Left kidney (tissue), 1 donor: ENCODE measurements at regions not wholly inside any gene's neighbourhood (a gene's known extent, or its start where the extent isn't known, plus 50 kb on each side); places are given as distances from the start of the nearest gene placed in this dataset.

Source experiments
- DNase-seq: peaks from one replicate; pipeline ENCODE4 v3.0.0-alpha.2; 2013

DNA sequence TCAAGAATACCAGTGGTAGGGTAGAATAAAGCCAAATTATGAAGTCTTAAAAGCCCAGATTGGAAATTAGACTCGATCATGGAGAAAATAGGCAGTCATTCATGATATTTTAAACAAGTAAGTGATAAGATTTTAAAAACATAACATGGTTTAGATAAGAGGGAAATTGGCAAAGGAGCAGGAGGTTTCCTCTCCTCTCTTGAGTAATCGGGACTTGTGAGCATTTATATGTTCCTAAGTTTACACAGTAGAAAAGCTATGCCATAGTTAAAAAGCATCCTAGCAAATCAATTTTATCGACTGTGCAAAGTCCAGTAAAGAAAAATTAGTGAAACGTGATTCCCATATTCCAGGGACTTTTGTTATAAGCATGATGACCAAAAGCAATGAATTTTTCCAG is 313.2 kb downstream of the AHR start:
- no peak for DNase-seq

GRCh38 chr7:17613338-17614041 is 315.0 kb downstream of the AHR start:
- no peak for DNase-seq

DNA sequence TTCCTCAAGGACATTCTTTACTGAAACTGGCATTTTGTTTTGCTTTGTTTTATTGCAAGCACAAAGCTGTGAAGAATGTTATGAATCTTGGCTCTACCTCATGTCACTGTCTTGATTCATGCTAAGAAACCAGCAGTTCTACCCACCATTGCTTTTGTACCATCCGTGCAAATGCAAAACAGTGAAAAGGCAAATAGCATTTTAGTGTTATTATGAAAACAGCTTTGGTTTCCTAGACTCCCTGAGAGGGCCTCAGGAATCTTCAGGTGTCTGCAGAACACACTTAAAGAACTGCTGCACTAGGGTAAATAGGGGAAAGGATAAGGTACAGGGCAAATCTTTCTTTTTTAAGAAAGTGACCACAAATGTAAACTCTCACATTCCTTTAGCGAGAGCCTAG is 318.9 kb downstream of the AHR start:
- DNase-seq, result no peak

- no peak for DNase-seq
These were observed 319.6 kb downstream of the AHR start for GRCh38 chr7:17617857-17618651.

GRCh38 chr7:17618652-17618974 is 320.2 kb downstream of the AHR start:
- DNase-seq, result no peak

- no peak for DNase-seq
These were observed 320.9 kb downstream of the AHR start for GRCh38 chr7:17619196-17619818.

GRCh38 chr7:17620566-17620965 is 319.7 kb downstream of the SNX13 start:
- no peak for DNase-seq

DNA sequence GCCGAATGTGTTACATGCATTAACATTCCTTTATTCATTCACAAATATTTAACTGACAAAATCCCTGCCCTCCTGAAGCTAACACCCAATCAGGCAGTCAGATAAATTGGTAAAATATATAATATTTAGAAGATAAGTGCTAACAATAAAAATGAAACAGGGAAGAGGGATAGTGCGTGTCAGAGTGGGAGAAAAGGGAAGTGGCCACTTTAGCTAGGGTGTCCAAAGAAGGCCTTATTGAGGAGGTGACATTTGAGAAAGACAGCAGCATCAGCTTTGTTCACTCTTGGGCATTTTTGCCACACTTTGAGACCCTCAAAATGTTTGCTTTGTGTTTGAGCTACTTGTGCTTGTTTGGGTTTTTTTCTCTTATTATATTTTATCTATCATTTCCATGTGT is 317.8 kb downstream of the SNX13 start:
- no peak for DNase-seq

- DNase-seq, result no peak
These were observed 316.6 kb downstream of the SNX13 start for GRCh38 chr7:17623546-17624185.

- no peak for DNase-seq
These were observed 315.9 kb downstream of the SNX13 start for GRCh38 chr7:17624379-17624778.

DNA sequence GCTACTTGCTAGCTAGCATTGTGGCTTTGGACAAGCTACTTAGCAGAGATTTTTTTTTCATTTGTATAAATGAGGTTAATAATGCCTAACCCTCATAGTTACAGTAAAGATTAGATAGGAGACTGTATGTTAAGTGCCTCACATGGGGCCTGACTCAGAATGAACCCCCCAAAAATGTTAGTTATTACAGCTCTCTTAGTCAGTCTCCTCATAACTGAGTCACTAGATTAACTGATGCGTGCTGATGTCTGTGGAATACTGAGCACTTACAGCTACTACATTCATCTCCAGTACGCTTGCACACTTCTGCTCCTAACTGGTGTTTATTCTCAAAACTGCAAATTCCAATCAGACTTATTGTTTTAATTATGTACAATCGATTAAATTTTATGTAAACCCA is 315.3 kb downstream of the SNX13 start:
- no peak for DNase-seq

GRCh38 chr7:17626235-17626634 is 314.1 kb downstream of the SNX13 start:
- DNase-seq, result no peak

DNA sequence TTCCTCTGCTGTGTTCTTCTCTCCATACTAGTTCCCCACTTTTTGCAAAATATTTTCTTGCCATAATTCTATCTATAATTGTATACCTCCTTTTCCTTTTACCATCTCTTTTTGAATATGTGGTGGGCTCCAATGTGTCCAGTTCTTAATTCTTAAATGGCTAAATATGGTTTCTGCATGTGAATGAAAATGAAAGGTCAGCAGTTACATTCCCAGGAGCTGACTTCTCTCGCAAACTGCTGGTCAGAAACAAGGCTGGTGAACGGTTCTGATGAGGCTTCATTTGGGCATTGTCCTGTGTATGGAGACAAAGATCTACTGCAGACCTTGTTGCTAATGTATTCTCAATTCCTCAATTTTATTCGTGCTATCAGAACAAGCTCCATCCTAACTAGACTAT is 309.2 kb downstream of the SNX13 start:
- DNase-seq, result no peak

- no peak for DNase-seq
These were observed 307.9 kb downstream of the SNX13 start for GRCh38 chr7:17632384-17632783.

GRCh38 chr7:17633067-17633466 is 307.2 kb downstream of the SNX13 start:
- no peak for DNase-seq

GRCh38 chr7:17638727-17639126 is 301.6 kb downstream of the SNX13 start:
- DNase-seq, result no peak

- DNase-seq, result no peak
These were observed 299.4 kb downstream of the SNX13 start for GRCh38 chr7:17640730-17641377.

- no peak for DNase-seq
These were observed 294.8 kb downstream of the SNX13 start for GRCh38 chr7:17645500-17645899.

GRCh38 chr7:17646253-17646956 is 293.9 kb downstream of the SNX13 start:
- no peak for DNase-seq

DNA sequence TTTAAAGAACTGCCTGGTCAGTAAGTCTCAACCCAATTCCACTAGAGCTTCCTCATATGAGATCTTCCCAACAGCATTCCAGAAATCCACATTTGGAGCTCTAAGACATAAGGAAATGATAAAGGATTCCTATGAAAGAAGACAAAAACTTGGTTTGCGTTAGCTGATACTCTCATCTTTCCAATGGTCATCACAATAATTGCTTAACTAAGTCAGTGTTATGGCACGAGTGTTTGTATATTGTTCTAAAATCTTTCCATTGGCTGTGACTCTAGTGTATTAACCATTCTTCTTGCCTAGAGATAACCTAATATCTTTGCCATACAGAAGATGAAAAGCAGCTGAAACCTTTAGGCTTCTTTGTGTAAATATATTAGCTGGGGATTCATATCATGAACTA is 289.0 kb downstream of the SNX13 start:
- DNase-seq, result no peak

GRCh38 chr7:17651863-17652385 is 288.4 kb downstream of the SNX13 start:
- no peak for DNase-seq

GRCh38 chr7:17654940-17655339 is 285.4 kb downstream of the SNX13 start:
- DNase-seq, result no peak
